H9 (cell line): ENCODE measurements at regions not wholly inside any gene's neighbourhood (a gene's known extent, or its start where the extent isn't known, plus 50 kb on each side); places are given as distances from the start of the nearest gene placed in this dataset.

Experiments used
- DNase-seq: peaks from one replicate; pipeline ENCODE4 v3.0.0-alpha.2; 2017
- H2AFZ ChIP-seq: one replicate; pipeline ENCODE4 v1.6.1; 2013; ENCODE audit warnings: mild to moderate bottlenecking, low read length, control low read depth, moderate library complexity
- H2AK5ac ChIP-seq: 2 replicates; pipeline ENCODE4 v1.6.1; 2013; ENCODE audit warnings: low read length, control low read depth, mixed read lengths; ENCODE audit not compliant: insufficient read length
- H2BK120ac ChIP-seq: one replicate; pipeline ENCODE4 v1.6.1; 2013; ENCODE audit warnings: low read depth, mild to moderate bottlenecking, low read length, control low read depth, inconsistent platforms; ENCODE audit not compliant: poor library complexity, severe bottlenecking
- H2BK12ac ChIP-seq: 2 replicates; pipeline ENCODE4 v1.6.1; 2013; ENCODE audit warnings: low read length, control low read depth, mixed read lengths, low read depth; ENCODE audit not compliant: insufficient read length
- H2BK15ac ChIP-seq: 2 replicates; pipeline ENCODE4 v1.6.1; 2013; ENCODE audit warnings: low read depth, low read length, control low read depth
- H2BK20ac ChIP-seq: one replicate; pipeline ENCODE4 v1.6.1; 2013; ENCODE audit warnings: low read depth, mild to moderate bottlenecking, low read length, control low read depth, inconsistent platforms; ENCODE audit not compliant: poor library complexity, severe bottlenecking
- H2BK5ac ChIP-seq: 2 replicates; pipeline ENCODE4 v1.6.1; 2013; ENCODE audit warnings: low read length, control low read depth, mixed read lengths; ENCODE audit not compliant: insufficient read length
- H3K14ac ChIP-seq: 2 replicates; pipeline ENCODE4 v1.6.1; 2013; ENCODE audit warnings: low read length, control low read depth; ENCODE audit not compliant: insufficient read depth
- H3K18ac ChIP-seq: 2 replicates; pipeline ENCODE4 v1.6.1; 2013; ENCODE audit warnings: low read depth, mild to moderate bottlenecking, mixed read lengths, low read length, control low read depth; ENCODE audit not compliant: insufficient read length
- H3K23ac ChIP-seq: 2 replicates; pipeline ENCODE4 v1.6.1; 2013; ENCODE audit warnings: low read length, control low read depth, mixed read lengths, low read depth; ENCODE audit not compliant: insufficient read length
- H3K23me2 ChIP-seq: 2 replicates; pipeline ENCODE4 v1.6.1; 2013; ENCODE audit warnings: low read depth, mild to moderate bottlenecking, mixed read lengths, low read length, control low read depth; ENCODE audit not compliant: insufficient read length, poor library complexity, severe bottlenecking
- H3K27ac ChIP-seq: 2 replicates; pipeline ENCODE4 v1.5.1; 2013; ENCODE audit warnings: low read length, control low read depth, mixed read lengths, low read depth; ENCODE audit not compliant: insufficient read length
- H3K27me3 ChIP-seq: 2 replicates; pipeline ENCODE4 v1.6.1; 2013; ENCODE audit warnings: low read length, control low read depth, inconsistent platforms; ENCODE audit not compliant: insufficient read depth
- H3K4ac ChIP-seq: 2 replicates; pipeline ENCODE4 v1.6.1; 2013; ENCODE audit warnings: low read depth, mild to moderate bottlenecking, control low read depth, inconsistent platforms, low read length, moderate library complexity
- H3K4me1 ChIP-seq: 2 replicates; pipeline ENCODE4 v1.6.1; 2013; ENCODE audit warnings: low read length, control low read depth, inconsistent platforms; ENCODE audit not compliant: insufficient read depth
- H3K4me2 ChIP-seq: 2 replicates; pipeline ENCODE4 v1.6.1; 2013; ENCODE audit warnings: low read length, control low read depth, mixed read lengths; ENCODE audit not compliant: insufficient read length, insufficient read depth
- H3K56ac ChIP-seq: 2 replicates; pipeline ENCODE4 v1.6.1; 2013; ENCODE audit warnings: low read depth, mild to moderate bottlenecking, mixed read lengths, low read length, control low read depth; ENCODE audit not compliant: insufficient read length
- H3K79me1 ChIP-seq: 2 replicates; pipeline ENCODE4 v1.6.1; 2013; ENCODE audit warnings: low read depth, mild to moderate bottlenecking, moderate library complexity, low read length, control low read depth, inconsistent platforms; ENCODE audit not compliant: insufficient read depth, poor library complexity, severe bottlenecking
- H3K79me2 ChIP-seq: 2 replicates; pipeline ENCODE4 v1.6.1; 2013; ENCODE audit warnings: low read length, control low read depth, inconsistent platforms; ENCODE audit not compliant: insufficient read depth
- H3K9ac ChIP-seq: 2 replicates; pipeline ENCODE4 v1.6.1; 2013; ENCODE audit warnings: low read length, control low read depth, mixed read lengths; ENCODE audit not compliant: insufficient read length; ENCODE audit errors: extremely low read depth
- H3K9me3 ChIP-seq: one replicate; pipeline ENCODE4 v1.6.1; 2013; ENCODE audit warnings: low read depth, low read length, inconsistent platforms; ENCODE audit not compliant: control insufficient read depth
- H3T11ph ChIP-seq: one replicate; pipeline ENCODE4 v1.6.1; 2013; ENCODE audit warnings: mild to moderate bottlenecking, low read length, control low read depth, inconsistent platforms
- H4K20me1 ChIP-seq: one replicate; pipeline ENCODE4 v1.6.1; 2013; ENCODE audit not compliant: control insufficient read depth, insufficient read length, insufficient read depth
- H4K5ac ChIP-seq: 2 replicates; pipeline ENCODE4 v1.6.1; 2013; ENCODE audit warnings: low read depth, mild to moderate bottlenecking, mixed read lengths, low read length, control low read depth; ENCODE audit not compliant: insufficient read length
- H4K8ac ChIP-seq: replicated peaks from 2 replicates; pipeline ENCODE4 v1.6.1; 2013; ENCODE audit warnings: low read length, control low read depth, mixed read lengths, low read depth; ENCODE audit not compliant: insufficient read length
- H4K91ac ChIP-seq: 2 replicates; pipeline ENCODE4 v1.6.1; 2013; ENCODE audit warnings: low read depth, mild to moderate bottlenecking, moderate library complexity, mixed read lengths, low read length, control low read depth; ENCODE audit not compliant: insufficient read length
- H3K27ac Mint-ChIP-seq, 3 experiments: 2 replicates in 2 of 3; 3 replicates in 1 of 3; pipeline ENCODE4 v1.8.0; 2020 to 2021; ENCODE audit warnings: mixed read lengths in 3 of 3, mild to moderate bottlenecking in 1 of 3, moderate library complexity in 1 of 3
- H3K27me3 Mint-ChIP-seq: 2 replicates; pipeline ENCODE4 v1.8.0; 2021; ENCODE audit warnings: low read depth, mild to moderate bottlenecking, moderate library complexity, mixed read lengths
- H3K36me3 Mint-ChIP-seq, 3 experiments: 2 replicates in 2 of 3; 3 replicates in 1 of 3; pipeline ENCODE4 v1.8.0; 2020 to 2021; ENCODE audit warnings: low read depth in 3 of 3, mixed read lengths in 3 of 3; ENCODE audit not compliant: insufficient read depth in 1 of 3
- H3K4me1 Mint-ChIP-seq, 2 experiments: 2 replicates each; pipeline ENCODE4 v1.8.0; 2020; ENCODE audit warnings: mixed read lengths in 2 of 2
- H3K4me3 Mint-ChIP-seq, 2 experiments: 2 replicates in 1 of 2; 3 replicates in 1 of 2; pipeline ENCODE4 v1.8.0; 2020 to 2021; ENCODE audit warnings: mild to moderate bottlenecking in 2 of 2, mixed read lengths in 2 of 2, moderate library complexity in 1 of 2
- H3K9me3 Mint-ChIP-seq, 2 experiments: 2 replicates in 1 of 2; 3 replicates in 1 of 2; pipeline ENCODE4 v1.8.0; 2020; ENCODE audit warnings: mild to moderate bottlenecking in 2 of 2, mixed read lengths in 2 of 2, moderate library complexity in 1 of 2
- TF ChIP-seq, protein P1 (sequence below): fragments of 200-600 bp; sonication (generic); conservative IDR thresholded peaks from 3 replicates; pipeline ENCODE4 v1.8.0; 2021; ENCODE audit warnings: antibody characterized with exemption, mild to moderate bottlenecking

DNA sequence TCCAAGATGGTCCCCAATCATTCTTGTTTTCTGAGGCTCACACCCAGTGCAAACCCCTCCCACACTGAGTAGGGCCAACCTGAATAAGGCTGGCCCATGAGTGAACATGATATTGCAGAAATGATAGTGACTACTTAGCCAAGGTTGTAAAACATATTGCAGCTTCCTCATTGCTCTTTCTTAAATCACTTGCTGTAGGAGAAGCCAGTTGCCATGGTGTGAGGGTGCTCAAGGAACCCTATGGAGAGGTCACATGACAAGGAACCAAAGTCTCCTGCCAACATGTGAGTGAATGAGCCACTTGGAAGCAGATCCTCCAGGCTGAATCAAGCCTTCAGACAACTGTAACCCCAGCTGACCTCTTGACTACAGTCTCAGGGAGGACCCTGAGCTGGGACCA lies 191.4 kb downstream of the RGS9 start:
- no peak overlapping the region for H2BK15ac ChIP-seq
- Mint-ChIP-seq H3K4me1 (peaks cover 7 to 9% of the 10 kb centered on the region in 2 experiments), H3K27me3 (no peaks in the 10 kb centered on the region), H3K36me3 (peaks cover 0 to 2% (median 0%) of the 10 kb centered on the region in 3 experiments; a peak in 1 of 7 replicates), H3K9me3 (peaks cover 3 to 4% of the 10 kb centered on the region in 2 experiments; a peak in 2 of 5 replicates), H3K4me3 (no peak overlapping the region), H3K27ac (no peak overlapping the region)
- H3K4me2 ChIP-seq, result no peak overlapping the region
- H4K8ac ChIP-seq, result no peak overlapping the region
- no peak overlapping the region for H3K9ac ChIP-seq
- H3K56ac ChIP-seq, result no peak overlapping the region
- no peak overlapping the region for H3K23ac ChIP-seq
- H2BK20ac ChIP-seq, result no peak overlapping the region
- TF ChIP-seq, protein P1, sequence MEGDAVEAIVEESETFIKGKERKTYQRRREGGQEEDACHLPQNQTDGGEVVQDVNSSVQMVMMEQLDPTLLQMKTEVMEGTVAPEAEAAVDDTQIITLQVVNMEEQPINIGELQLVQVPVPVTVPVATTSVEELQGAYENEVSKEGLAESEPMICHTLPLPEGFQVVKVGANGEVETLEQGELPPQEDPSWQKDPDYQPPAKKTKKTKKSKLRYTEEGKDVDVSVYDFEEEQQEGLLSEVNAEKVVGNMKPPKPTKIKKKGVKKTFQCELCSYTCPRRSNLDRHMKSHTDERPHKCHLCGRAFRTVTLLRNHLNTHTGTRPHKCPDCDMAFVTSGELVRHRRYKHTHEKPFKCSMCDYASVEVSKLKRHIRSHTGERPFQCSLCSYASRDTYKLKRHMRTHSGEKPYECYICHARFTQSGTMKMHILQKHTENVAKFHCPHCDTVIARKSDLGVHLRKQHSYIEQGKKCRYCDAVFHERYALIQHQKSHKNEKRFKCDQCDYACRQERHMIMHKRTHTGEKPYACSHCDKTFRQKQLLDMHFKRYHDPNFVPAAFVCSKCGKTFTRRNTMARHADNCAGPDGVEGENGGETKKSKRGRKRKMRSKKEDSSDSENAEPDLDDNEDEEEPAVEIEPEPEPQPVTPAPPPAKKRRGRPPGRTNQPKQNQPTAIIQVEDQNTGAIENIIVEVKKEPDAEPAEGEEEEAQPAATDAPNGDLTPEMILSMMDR, result no peak
- H2AFZ ChIP-seq, result no peak overlapping the region
- no peaks in the 10 kb centered on the region for H4K20me1 ChIP-seq
- H3K79me1 ChIP-seq, result no peaks in the 10 kb centered on the region
- H4K5ac ChIP-seq, result no peak overlapping the region
- H2BK120ac ChIP-seq, result no peak overlapping the region
- no peak overlapping the region for H4K91ac ChIP-seq
- no peaks in the 10 kb centered on the region for H3K79me2 ChIP-seq
- H3K23me2 ChIP-seq, result no peaks in the 10 kb centered on the region
- no peak overlapping the region for H3K18ac ChIP-seq
- no peak overlapping the region for H3K14ac ChIP-seq
- H3K27ac ChIP-seq, result no peak overlapping the region
- no peak overlapping the region for H3K4ac ChIP-seq
- no peaks in the 10 kb centered on the region for H3K27me3 ChIP-seq
- DNase-seq, result no peak
- no peak overlapping the region for H2BK12ac ChIP-seq
- H3K4me1 ChIP-seq, result no peaks in the 10 kb centered on the region; the same call in 1 of the 2 replicates
- no peak overlapping the region for H2AK5ac ChIP-seq
- H3K9me3 ChIP-seq, result no peaks in the 10 kb centered on the region
- no peak overlapping the region for H2BK5ac ChIP-seq
- H3T11ph ChIP-seq, result no peak overlapping the region
